Colonic mucosa (tissue), 4 donors: ENCODE measurements at regions not wholly inside any gene's neighbourhood (a gene's known extent, or its start where the extent isn't known, plus 50 kb on each side); places are given as distances from the start of the nearest gene placed in this dataset.

Experiments used
- DNase-seq: peaks from one replicate; pipeline ENCODE4 v3.0.0-alpha.2; 2020
- H3K27ac ChIP-seq: fragments of 200-600 bp; one replicate; pipeline ENCODE4 v1.8.0; 2021
- H3K27me3 ChIP-seq: fragments of 200-600 bp; one replicate; pipeline ENCODE4 v1.8.0; 2021
- H3K36me3 ChIP-seq: fragments of 200-600 bp; one replicate; pipeline ENCODE4 v1.8.0; 2021
- H3K4me1 ChIP-seq: fragments of 200-600 bp; one replicate; pipeline ENCODE4 v1.8.0; 2021; ENCODE audit warnings: mild to moderate bottlenecking
- H3K4me3 ChIP-seq: fragments of 200-600 bp; one replicate; pipeline ENCODE4 v1.8.0; 2021
- H3K9ac ChIP-seq, 2 donors: one replicate each; pipeline ENCODE4 v1.7.0; 2013; ENCODE audit warnings: control low read depth in 2 of 2, low read depth in 2 of 2, low read length in 2 of 2
- H3K9me3 ChIP-seq: fragments of 200-600 bp; one replicate; pipeline ENCODE4 v1.8.0; 2021
- intact Hi-C: fragments of 100-400 bp; cut with DNase I; formaldehyde crosslinking; loops from one replicate; pipeline ENCODE4 v1.14.1; 2022
- TF ChIP-seq, protein P1 (sequence below): fragments of 200-600 bp; IDR thresholded peaks from one replicate; pipeline ENCODE4 v1.8.0; 2022; ENCODE audit warnings: antibody characterized with exemption, mild to moderate bottlenecking
- donor health status: healthy.
- donor health status: DM: no; HTN: no; CAD: no.
- donor health status: DM: no; HTN: no; CAD: no.

DNA sequence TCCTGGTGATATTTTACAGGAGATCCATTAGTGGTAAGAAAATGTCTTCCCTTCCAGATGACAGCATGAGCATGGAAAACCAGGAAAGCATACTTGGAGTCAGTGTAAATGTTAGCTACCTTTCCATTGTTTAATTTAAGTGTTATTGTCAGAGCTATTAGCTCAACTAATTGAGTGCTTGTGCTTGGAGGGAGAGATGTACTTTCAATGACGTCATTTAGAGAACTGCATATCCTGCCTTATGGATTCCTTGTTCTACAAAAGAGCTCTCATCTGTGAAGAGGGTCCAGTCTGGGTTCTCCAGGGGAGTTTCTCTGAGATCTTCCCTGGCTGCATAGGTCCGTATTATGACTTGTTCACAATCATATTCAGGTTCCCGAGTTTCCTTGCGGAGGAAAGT, 687.2 kb downstream of the TBL1XR1 start:
- TF ChIP-seq, protein P1, sequence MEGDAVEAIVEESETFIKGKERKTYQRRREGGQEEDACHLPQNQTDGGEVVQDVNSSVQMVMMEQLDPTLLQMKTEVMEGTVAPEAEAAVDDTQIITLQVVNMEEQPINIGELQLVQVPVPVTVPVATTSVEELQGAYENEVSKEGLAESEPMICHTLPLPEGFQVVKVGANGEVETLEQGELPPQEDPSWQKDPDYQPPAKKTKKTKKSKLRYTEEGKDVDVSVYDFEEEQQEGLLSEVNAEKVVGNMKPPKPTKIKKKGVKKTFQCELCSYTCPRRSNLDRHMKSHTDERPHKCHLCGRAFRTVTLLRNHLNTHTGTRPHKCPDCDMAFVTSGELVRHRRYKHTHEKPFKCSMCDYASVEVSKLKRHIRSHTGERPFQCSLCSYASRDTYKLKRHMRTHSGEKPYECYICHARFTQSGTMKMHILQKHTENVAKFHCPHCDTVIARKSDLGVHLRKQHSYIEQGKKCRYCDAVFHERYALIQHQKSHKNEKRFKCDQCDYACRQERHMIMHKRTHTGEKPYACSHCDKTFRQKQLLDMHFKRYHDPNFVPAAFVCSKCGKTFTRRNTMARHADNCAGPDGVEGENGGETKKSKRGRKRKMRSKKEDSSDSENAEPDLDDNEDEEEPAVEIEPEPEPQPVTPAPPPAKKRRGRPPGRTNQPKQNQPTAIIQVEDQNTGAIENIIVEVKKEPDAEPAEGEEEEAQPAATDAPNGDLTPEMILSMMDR: no peak
- no peaks in the 10 kb centered on the region for H3K36me3 ChIP-seq
- no peak overlapping the region for H3K27ac ChIP-seq
- H3K4me1 ChIP-seq: no peaks in the 10 kb centered on the region
- H3K9me3 ChIP-seq: no peaks in the 10 kb centered on the region
- DNase-seq: no peak
- H3K27me3 ChIP-seq: no peaks in the 10 kb centered on the region
- no peak overlapping the region for H3K4me3 ChIP-seq
- intact Hi-C loops: no loop called here
- H3K9ac ChIP-seq: no peak overlapping the region

- intact Hi-C loops: no loop called here
- DNase-seq: no peak
- Histone ChIP-seq H3K36me3 (no peaks in the 10 kb centered on the region), H3K9ac (no peak overlapping the region), H3K9me3 (no peaks in the 10 kb centered on the region), H3K4me3 (no peak overlapping the region), H3K27me3 (no peaks in the 10 kb centered on the region), H3K27ac (no peak overlapping the region), H3K4me1 (no peaks in the 10 kb centered on the region)
- TF ChIP-seq, protein P1: no peak
Measured at GRCh38 chr3:176505878-176506621, 691.2 kb downstream of the TBL1XR1 start.

- no peak overlapping the region for H3K27ac ChIP-seq
- no peaks in the 10 kb centered on the region for H3K27me3 ChIP-seq
- H3K4me1 ChIP-seq: no peaks in the 10 kb centered on the region
- DNase-seq: no peak
- H3K9ac ChIP-seq: no peak overlapping the region
- H3K36me3 ChIP-seq: no peaks in the 10 kb centered on the region
- H3K9me3 ChIP-seq: no peaks in the 10 kb centered on the region
- TF ChIP-seq, protein P1: no peak
- intact Hi-C loops: no loop called here
- H3K4me3 ChIP-seq: no peak overlapping the region
Measured at GRCh38 chr3:176491084-176491483, 706.2 kb downstream of the TBL1XR1 start.

DNA sequence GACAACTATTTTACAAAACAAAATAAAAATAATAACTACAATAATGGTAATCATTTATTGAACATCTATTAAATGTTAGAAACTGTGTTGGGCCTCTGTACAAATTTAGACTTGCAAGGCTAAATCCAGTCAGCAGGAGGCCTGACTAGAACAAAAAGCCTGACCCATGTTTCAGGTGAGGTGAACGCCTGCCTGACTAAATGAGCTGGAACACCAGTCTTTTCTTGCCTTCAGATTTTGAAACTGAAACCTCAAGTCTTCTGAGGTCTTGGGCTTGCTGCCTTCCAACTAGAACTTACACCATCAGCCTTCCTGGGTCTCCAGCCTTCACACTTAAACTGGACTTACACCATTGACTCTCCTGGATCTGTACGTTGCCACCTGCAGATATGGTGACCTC, 706.9 kb downstream of the TBL1XR1 start:
- DNase-seq: no peak
- H3K4me1 ChIP-seq: no peaks in the 10 kb centered on the region

GRCh38 chr3:176479248-176479647, 718.0 kb downstream of the TBL1XR1 start:
- no peak for DNase-seq
- H3K9me3 ChIP-seq: no peaks in the 10 kb centered on the region
- intact Hi-C loops: no loop called here

More for the DNA sequence above, 706.9 kb downstream of the TBL1XR1 start:
- no peaks in the 10 kb centered on the region for H3K9me3 ChIP-seq
- no peaks in the 10 kb centered on the region for H3K27me3 ChIP-seq
- no peak overlapping the region for H3K27ac ChIP-seq
- TF ChIP-seq, protein P1: no peak
- intact Hi-C loops: no loop called here
- no peak overlapping the region for H3K9ac ChIP-seq
- no peak overlapping the region for H3K4me3 ChIP-seq
- H3K36me3 ChIP-seq: no peaks in the 10 kb centered on the region

More at GRCh38 chr3:176479248-176479647, 718.0 kb downstream of the TBL1XR1 start:
- Histone ChIP-seq H3K36me3 (no peaks in the 10 kb centered on the region), H3K4me1 (no peaks in the 10 kb centered on the region), H3K4me3 (no peak overlapping the region), H3K27me3 (no peaks in the 10 kb centered on the region), H3K27ac (no peak overlapping the region), H3K9ac (no peak overlapping the region)
- TF ChIP-seq, protein P1: no peak
